PC-3 (cell line): ENCODE measurements at regions not wholly inside any gene's neighbourhood (a gene's known extent, or its start where the extent isn't known, plus 50 kb on each side); places are given as distances from the start of the nearest gene placed in this dataset.

Experiments
- ATAC-seq: fragments of 200-7000 bp; cut with Tn5 transposase; 2 replicates; pipeline ENCODE4 v1.9.1; 2020; ENCODE audit warnings: mild to moderate bottlenecking, moderate library complexity
- BruUV-seq: library from RNA; stranded (reverse); fragments of 400-500 nt; replicated peaks from 2 replicates; lab custom pipeline; 2021; lab: Mats Ljungman, UMichigan
- CTCF ChIA-PET: fragments of 300-600 bp; sonication (Branson Sonifier 250); formaldehyde crosslinking; loops from one replicate; lab custom pipeline; 2022; ENCODE audit warnings: antibody characterized with exemption; lab: Charles Lee
- POLR2A ChIA-PET: fragments of 300-600 bp; sonication (Branson Sonifier 250); formaldehyde crosslinking; loops from one replicate; lab custom pipeline; 2022; ENCODE audit warnings: antibody characterized with exemption; ENCODE audit not compliant: unreplicated experiment; lab: Charles Lee
- DNase-seq: peaks from one replicate; pipeline ENCODE4 v3.0.0-alpha.2; 2015
- H2AFZ ChIP-seq: fragments of 300-600 bp; sonication (generic); 2 replicates; pipeline ENCODE4 v1.6.0; 2016; ENCODE audit warnings: antibody characterized with exemption, low read length
- H3F3A ChIP-seq: fragments of 300-600 bp; sonication (generic); one replicate; pipeline ENCODE4 v1.6.0; 2017; ENCODE audit warnings: antibody characterized with exemption, low read length, control low read depth, mild to moderate bottlenecking; ENCODE audit not compliant: unreplicated experiment
- H3K27ac ChIP-seq: fragments of 300-600 bp; sonication (generic); 2 replicates; pipeline ENCODE4 v1.5.1; 2016; ENCODE audit warnings: mild to moderate bottlenecking, low read length
- H3K27me3 ChIP-seq: fragments of 300-600 bp; sonication (generic); 2 replicates; pipeline ENCODE4 v1.6.1; 2016; ENCODE audit warnings: low read length, mixed read lengths
- H3K36me3 ChIP-seq: fragments of 300-600 bp; sonication (generic); 2 replicates; pipeline ENCODE4 v1.6.1; 2016; ENCODE audit warnings: low read depth, mixed run types, low read length, mixed read lengths
- H3K4me1 ChIP-seq: fragments of 300-600 bp; sonication (generic); 2 replicates; pipeline ENCODE4 v1.5.1; 2016; ENCODE audit warnings: low read length; ENCODE audit not compliant: insufficient read depth
- H3K4me2 ChIP-seq: fragments of 300-600 bp; sonication (generic); 2 replicates; pipeline ENCODE4 v1.6.0; 2016; ENCODE audit warnings: low read length
- H3K4me3 ChIP-seq: fragments of 300-600 bp; sonication (generic); 2 replicates; pipeline ENCODE4 v1.5.1; 2016; ENCODE audit warnings: mild to moderate bottlenecking, low read length, mixed read lengths
- H3K79me2 ChIP-seq: fragments of 300-600 bp; sonication (generic); 2 replicates; pipeline ENCODE4 v1.6.1; 2017; ENCODE audit warnings: low read length, mixed read lengths
- H3K9ac ChIP-seq: fragments of 300-600 bp; sonication (generic); 2 replicates; pipeline ENCODE4 v1.6.0; 2016; ENCODE audit warnings: mild to moderate bottlenecking, low read length
- H3K9me2 ChIP-seq: fragments of 300-600 bp; sonication (generic); replicated peaks from 2 replicates; pipeline ENCODE4 v1.6.1; 2016; ENCODE audit warnings: mixed run types, low read length, mixed read lengths
- H3K9me3 ChIP-seq: fragments of 300-600 bp; sonication (generic); 2 replicates; pipeline ENCODE4 v1.6.1; 2016; ENCODE audit warnings: low read length, mixed read lengths
- H4K20me1 ChIP-seq: fragments of 300-600 bp; sonication (generic); 2 replicates; pipeline ENCODE4 v1.6.1; 2016; ENCODE audit warnings: low read length, mixed read lengths
- EZH2 ChIP-seq: fragments of 300-600 bp; sonication (generic); IDR thresholded peaks from one replicate; pipeline ENCODE4 v1.6.1; 2017; ENCODE audit warnings: antibody characterized with exemption, mild to moderate bottlenecking, low read length; ENCODE audit not compliant: unreplicated experiment
- EZH2phosphoT487 ChIP-seq: fragments of 300-600 bp; sonication (generic); IDR thresholded peaks from 2 replicates; pipeline ENCODE4 v1.6.1; 2018; ENCODE audit warnings: mild to moderate bottlenecking, antibody characterized with exemption, low read length, borderline replicate concordance
- intact Hi-C: fragments of 100-400 bp; cut with micrococcal nuclease; formaldehyde crosslinking; loops from 2 replicates; pipeline ENCODE4 v1.9.0; 2023
- TF ChIP-seq, protein P1 (sequence below): fragments of 300-600 bp; sonication (generic); conservative IDR thresholded peaks from 2 replicates; pipeline ENCODE4 v1.5.1; 2017; ENCODE audit warnings: antibody characterized with exemption, low read depth, mild to moderate bottlenecking, low read length

GRCh38 chr5:128613128-128613527 is 75.1 kb upstream of the FBN2 start:
- H3K27me3 ChIP-seq, result no peaks in the 10 kb centered on the region
- POLR2A ChIA-PET, result no interaction called here
- TF ChIP-seq EZH2 (no peak), EZH2phosphoT487 (no peak)
- TF ChIP-seq, protein P1, sequence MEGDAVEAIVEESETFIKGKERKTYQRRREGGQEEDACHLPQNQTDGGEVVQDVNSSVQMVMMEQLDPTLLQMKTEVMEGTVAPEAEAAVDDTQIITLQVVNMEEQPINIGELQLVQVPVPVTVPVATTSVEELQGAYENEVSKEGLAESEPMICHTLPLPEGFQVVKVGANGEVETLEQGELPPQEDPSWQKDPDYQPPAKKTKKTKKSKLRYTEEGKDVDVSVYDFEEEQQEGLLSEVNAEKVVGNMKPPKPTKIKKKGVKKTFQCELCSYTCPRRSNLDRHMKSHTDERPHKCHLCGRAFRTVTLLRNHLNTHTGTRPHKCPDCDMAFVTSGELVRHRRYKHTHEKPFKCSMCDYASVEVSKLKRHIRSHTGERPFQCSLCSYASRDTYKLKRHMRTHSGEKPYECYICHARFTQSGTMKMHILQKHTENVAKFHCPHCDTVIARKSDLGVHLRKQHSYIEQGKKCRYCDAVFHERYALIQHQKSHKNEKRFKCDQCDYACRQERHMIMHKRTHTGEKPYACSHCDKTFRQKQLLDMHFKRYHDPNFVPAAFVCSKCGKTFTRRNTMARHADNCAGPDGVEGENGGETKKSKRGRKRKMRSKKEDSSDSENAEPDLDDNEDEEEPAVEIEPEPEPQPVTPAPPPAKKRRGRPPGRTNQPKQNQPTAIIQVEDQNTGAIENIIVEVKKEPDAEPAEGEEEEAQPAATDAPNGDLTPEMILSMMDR, result no peak
- ATAC-seq (no peak; the same call in 1 of the 2 replicates), DNase-seq (peak; percentile 31)
- H3F3A ChIP-seq, result no peaks in the 10 kb centered on the region
- H3K4me1 ChIP-seq, result peaks cover 20% of the 10 kb centered on the region
- intact Hi-C loops, result no loop called here
- H2AFZ ChIP-seq, result no peak overlapping the region
- H3K79me2 ChIP-seq, result no peaks in the 10 kb centered on the region
- H4K20me1 ChIP-seq, result no peaks in the 10 kb centered on the region
- H3K9ac ChIP-seq, result no peak overlapping the region
- no peak overlapping the region for H3K4me2 ChIP-seq
- BruUV-seq, result no TSS peak
- no peak overlapping the region for H3K27ac ChIP-seq
- CTCF ChIA-PET, result no interaction called here
- H3K9me3 ChIP-seq, result no peaks in the 10 kb centered on the region
- no peak overlapping the region for H3K4me3 ChIP-seq
- no peaks in the 10 kb centered on the region for H3K9me2 ChIP-seq
- H3K36me3 ChIP-seq, result no peaks in the 10 kb centered on the region

- no TSS peak for BruUV-seq
- H3K36me3 ChIP-seq, result no peaks in the 10 kb centered on the region
- no peak overlapping the region for H2AFZ ChIP-seq
- H3K27me3 ChIP-seq, result no peaks in the 10 kb centered on the region
- ATAC-seq (no peak), DNase-seq (no peak)
- TF ChIP-seq EZH2phosphoT487 (no peak), EZH2 (no peak)
- TF ChIP-seq, protein P1, result no peak
- H3K27ac ChIP-seq, result no peak overlapping the region
- H3K9me3 ChIP-seq, result no peaks in the 10 kb centered on the region
- no peaks in the 10 kb centered on the region for H3F3A ChIP-seq
- intact Hi-C loops, result no loop called here
- no peak overlapping the region for H3K9ac ChIP-seq
- POLR2A ChIA-PET, result no interaction called here
- H4K20me1 ChIP-seq, result no peaks in the 10 kb centered on the region
- H3K9me2 ChIP-seq, result no peaks in the 10 kb centered on the region
- H3K79me2 ChIP-seq, result no peaks in the 10 kb centered on the region
- H3K4me1 ChIP-seq, result peaks cover 20% of the 10 kb centered on the region
- no peak overlapping the region for H3K4me2 ChIP-seq
- CTCF ChIA-PET, result no interaction called here
- no peak overlapping the region for H3K4me3 ChIP-seq
These were observed 75.7 kb upstream of the FBN2 start for GRCh38 chr5:128613766-128614165.

- Histone ChIP-seq H3K79me2 (no peaks in the 10 kb centered on the region), H3K36me3 (no peaks in the 10 kb centered on the region), H3F3A (no peaks in the 10 kb centered on the region), H2AFZ (no peak overlapping the region), H4K20me1 (no peaks in the 10 kb centered on the region), H3K9me2 (no peaks in the 10 kb centered on the region), H3K9ac (no peak overlapping the region), H3K27ac (no peak overlapping the region), H3K4me2 (peak overlapping the region; percentile 52), H3K9me3 (no peaks in the 10 kb centered on the region), H3K4me1 (peaks cover 20% of the 10 kb centered on the region), H3K4me3 (no peak overlapping the region), H3K27me3 (no peaks in the 10 kb centered on the region)
- intact Hi-C loops, result loop anchor here (5.0 kb wide), 1 partner anchor 57 kb away; no protein-coding TSS in a partner anchor
- TF ChIP-seq EZH2, result no peak
- no peak for TF ChIP-seq EZH2phosphoT487
- TF ChIP-seq, protein P1, result no peak
- ChIA-PET POLR2A (no interaction called here), CTCF (no interaction called here)
- no TSS peak for BruUV-seq
- peak; percentile 76 for ATAC-seq
- peak; percentile 63 for DNase-seq
These were observed 77.5 kb upstream of the FBN2 start for GRCh38 chr5:128615578-128615977.
